ENCODE measurements at regions not wholly inside any gene's neighbourhood (a gene's known extent, or its start where the extent isn't known, plus 50 kb on each side); places are given as distances from the start of the nearest gene placed in this dataset.

- no peak overlapping the region for H3K4me3 Mint-ChIP-seq
- H3K36me3 Mint-ChIP-seq (ENCODE audit: low read depth), result no peaks in the 10 kb centered on the region
- no peaks in the 10 kb centered on the region for H3K27me3 Mint-ChIP-seq (ENCODE audit: low read depth)
- no peak overlapping the region for H3K27ac Mint-ChIP-seq
- no peaks in the 10 kb centered on the region for H3K9me3 Mint-ChIP-seq
- no peaks in the 10 kb centered on the region for H3K4me1 Mint-ChIP-seq (ENCODE audit: low read depth)
Measured at GRCh38 chr2:228654707-228655106, 473.2 kb upstream of the SPHKAP start.

- H3K4me3 Mint-ChIP-seq, result no peak overlapping the region
- H3K27me3 Mint-ChIP-seq (ENCODE audit: low read depth), result no peaks in the 10 kb centered on the region
- H3K36me3 Mint-ChIP-seq (ENCODE audit: low read depth), result no peaks in the 10 kb centered on the region
- no peaks in the 10 kb centered on the region for H3K4me1 Mint-ChIP-seq (ENCODE audit: low read depth)
- H3K27ac Mint-ChIP-seq, result no peak overlapping the region
- no peaks in the 10 kb centered on the region for H3K9me3 Mint-ChIP-seq
Measured at GRCh38 chr2:228653884-228654283, 472.4 kb upstream of the SPHKAP start.

- H3K36me3 Mint-ChIP-seq (ENCODE audit: low read depth), result no peaks in the 10 kb centered on the region
- no peaks in the 10 kb centered on the region for H3K9me3 Mint-ChIP-seq
- no peaks in the 10 kb centered on the region for H3K4me1 Mint-ChIP-seq (ENCODE audit: low read depth)
- no peak overlapping the region for H3K4me3 Mint-ChIP-seq
- H3K27ac Mint-ChIP-seq, result no peak overlapping the region
- no peaks in the 10 kb centered on the region for H3K27me3 Mint-ChIP-seq (ENCODE audit: low read depth)
Measured at GRCh38 chr2:228652366-228652765, 470.9 kb upstream of the SPHKAP start.

- Mint-ChIP-seq H3K27me3 (ENCODE audit: low read depth) (no peaks in the 10 kb centered on the region), H3K4me3 (no peak overlapping the region), H3K4me1 (ENCODE audit: low read depth) (no peaks in the 10 kb centered on the region), H3K9me3 (no peaks in the 10 kb centered on the region), H3K27ac (no peak overlapping the region), H3K36me3 (ENCODE audit: low read depth) (no peaks in the 10 kb centered on the region)
Measured at GRCh38 chr2:228649876-228650275, 468.4 kb upstream of the SPHKAP start.

- no peaks in the 10 kb centered on the region for H3K36me3 Mint-ChIP-seq (ENCODE audit: low read depth)
- no peak overlapping the region for H3K27ac Mint-ChIP-seq
- no peaks in the 10 kb centered on the region for H3K4me1 Mint-ChIP-seq (ENCODE audit: low read depth)
- H3K9me3 Mint-ChIP-seq, result no peaks in the 10 kb centered on the region
- H3K27me3 Mint-ChIP-seq (ENCODE audit: low read depth), result no peaks in the 10 kb centered on the region
- no peak overlapping the region for H3K4me3 Mint-ChIP-seq
Measured at GRCh38 chr2:228649447-228649846, 468.0 kb upstream of the SPHKAP start.

GRCh38 chr2:228648541-228648940 lies 467.1 kb upstream of the SPHKAP start:
- Mint-ChIP-seq H3K27ac (no peak overlapping the region), H3K4me3 (no peak overlapping the region), H3K9me3 (no peaks in the 10 kb centered on the region), H3K4me1 (ENCODE audit: low read depth) (no peaks in the 10 kb centered on the region), H3K36me3 (ENCODE audit: low read depth) (no peaks in the 10 kb centered on the region), H3K27me3 (ENCODE audit: low read depth) (no peaks in the 10 kb centered on the region)

- Mint-ChIP-seq H3K4me3 (no peak overlapping the region), H3K36me3 (ENCODE audit: low read depth) (no peaks in the 10 kb centered on the region), H3K9me3 (no peaks in the 10 kb centered on the region), H3K27me3 (ENCODE audit: low read depth) (no peaks in the 10 kb centered on the region), H3K4me1 (ENCODE audit: low read depth) (no peaks in the 10 kb centered on the region), H3K27ac (no peak overlapping the region)
Measured at GRCh38 chr2:228646061-228646460, 464.6 kb upstream of the SPHKAP start.

GRCh38 chr2:228644199-228644598 lies 462.7 kb upstream of the SPHKAP start:
- Mint-ChIP-seq H3K9me3 (no peaks in the 10 kb centered on the region), H3K4me1 (ENCODE audit: low read depth) (no peaks in the 10 kb centered on the region), H3K4me3 (no peak overlapping the region), H3K27ac (no peak overlapping the region), H3K36me3 (ENCODE audit: low read depth) (no peaks in the 10 kb centered on the region), H3K27me3 (ENCODE audit: low read depth) (no peaks in the 10 kb centered on the region)

GRCh38 chr2:228642861-228643260 lies 461.4 kb upstream of the SPHKAP start:
- Mint-ChIP-seq H3K4me1 (ENCODE audit: low read depth) (no peaks in the 10 kb centered on the region), H3K36me3 (ENCODE audit: low read depth) (no peaks in the 10 kb centered on the region), H3K27me3 (ENCODE audit: low read depth) (no peaks in the 10 kb centered on the region), H3K27ac (no peak overlapping the region), H3K4me3 (no peak overlapping the region), H3K9me3 (no peaks in the 10 kb centered on the region)

GRCh38 chr2:228630786-228631185 lies 449.3 kb upstream of the SPHKAP start:
- no peaks in the 10 kb centered on the region for H3K36me3 Mint-ChIP-seq (ENCODE audit: low read depth)
- no peak overlapping the region for H3K27ac Mint-ChIP-seq
- H3K4me1 Mint-ChIP-seq (ENCODE audit: low read depth), result no peaks in the 10 kb centered on the region
- no peaks in the 10 kb centered on the region for H3K27me3 Mint-ChIP-seq (ENCODE audit: low read depth)
- no peaks in the 10 kb centered on the region for H3K9me3 Mint-ChIP-seq
- H3K4me3 Mint-ChIP-seq, result no peak overlapping the region

- no peaks in the 10 kb centered on the region for H3K27me3 Mint-ChIP-seq (ENCODE audit: low read depth)
- H3K4me3 Mint-ChIP-seq, result no peak overlapping the region
- H3K36me3 Mint-ChIP-seq (ENCODE audit: low read depth), result no peaks in the 10 kb centered on the region
- no peaks in the 10 kb centered on the region for H3K9me3 Mint-ChIP-seq
- no peak overlapping the region for H3K27ac Mint-ChIP-seq
- H3K4me1 Mint-ChIP-seq (ENCODE audit: low read depth), result no peaks in the 10 kb centered on the region
Measured at GRCh38 chr2:228629251-228629650, 447.8 kb upstream of the SPHKAP start.

GRCh38 chr2:228628682-228629081 lies 447.2 kb upstream of the SPHKAP start:
- no peaks in the 10 kb centered on the region for H3K27me3 Mint-ChIP-seq (ENCODE audit: low read depth)
- no peak overlapping the region for H3K27ac Mint-ChIP-seq
- H3K36me3 Mint-ChIP-seq (ENCODE audit: low read depth), result no peaks in the 10 kb centered on the region
- no peaks in the 10 kb centered on the region for H3K9me3 Mint-ChIP-seq
- H3K4me3 Mint-ChIP-seq, result no peak overlapping the region
- H3K4me1 Mint-ChIP-seq (ENCODE audit: low read depth), result no peaks in the 10 kb centered on the region

- no peaks in the 10 kb centered on the region for H3K9me3 Mint-ChIP-seq
- no peak overlapping the region for H3K27ac Mint-ChIP-seq
- H3K36me3 Mint-ChIP-seq (ENCODE audit: low read depth), result no peaks in the 10 kb centered on the region
- no peaks in the 10 kb centered on the region for H3K27me3 Mint-ChIP-seq (ENCODE audit: low read depth)
- no peaks in the 10 kb centered on the region for H3K4me1 Mint-ChIP-seq (ENCODE audit: low read depth)
- no peak overlapping the region for H3K4me3 Mint-ChIP-seq
Measured at GRCh38 chr2:228627510-228627909, 446.0 kb upstream of the SPHKAP start.

GRCh38 chr2:228625481-228625880 lies 444.0 kb upstream of the SPHKAP start:
- Mint-ChIP-seq H3K9me3 (no peaks in the 10 kb centered on the region), H3K36me3 (ENCODE audit: low read depth) (no peaks in the 10 kb centered on the region), H3K4me3 (no peak overlapping the region), H3K4me1 (ENCODE audit: low read depth) (no peaks in the 10 kb centered on the region), H3K27ac (no peak overlapping the region), H3K27me3 (ENCODE audit: low read depth) (no peaks in the 10 kb centered on the region)

GRCh38 chr2:228624733-228625132 lies 443.2 kb upstream of the SPHKAP start:
- no peaks in the 10 kb centered on the region for H3K9me3 Mint-ChIP-seq
- H3K36me3 Mint-ChIP-seq (ENCODE audit: low read depth), result no peaks in the 10 kb centered on the region
- no peaks in the 10 kb centered on the region for H3K27me3 Mint-ChIP-seq (ENCODE audit: low read depth)
- no peaks in the 10 kb centered on the region for H3K4me1 Mint-ChIP-seq (ENCODE audit: low read depth)
- H3K27ac Mint-ChIP-seq, result no peak overlapping the region
- H3K4me3 Mint-ChIP-seq, result no peak overlapping the region

- Mint-ChIP-seq H3K9me3 (peaks cover 10% of the 10 kb centered on the region), H3K36me3 (ENCODE audit: low read depth) (no peaks in the 10 kb centered on the region), H3K4me3 (no peak overlapping the region), H3K27me3 (ENCODE audit: low read depth) (no peaks in the 10 kb centered on the region), H3K4me1 (ENCODE audit: low read depth) (no peaks in the 10 kb centered on the region), H3K27ac (no peak overlapping the region)
Measured at GRCh38 chr2:228615496-228615895, 434.0 kb upstream of the SPHKAP start.

All from T-helper 1 cell treated with Interleukin-12 subunit alpha and Interleukin-12 subunit beta and Interleukin-4 antibody, amounts not matched to agents 30 μg/mL and 1 μg/mL, for 36 hours (primary cell).